ENCODE measurements at regions not wholly inside any gene's neighbourhood (a gene's known extent, or its start where the extent isn't known, plus 50 kb on each side); places are given as distances from the start of the nearest gene placed in this dataset.

GRCh38 chr9:30504502-30504905, 1879.9 kb upstream of the ACO1 start:
- DNase-seq (ENCODE audit: low read depth, low spot score) (no peak), FAIRE-seq (no peak), ATAC-seq (no peak)
- no peaks in the 10 kb centered on the region for H3K9me3 ChIP-seq (replicated peaks; ENCODE audit: control insufficient read depth, insufficient read depth, low read length)
- RAD21 ChIA-PET (ENCODE audit: unreplicated experiment): no interaction called here
- WGBS (ENCODE audit: insufficient coverage, insufficient replicate concordance, low lambda C conversion rate, missing lambda C conversion rate): 0% methylated on average over 1 of the region's 1 CpG
- no peak overlapping the region for H2AFZ ChIP-seq (ENCODE audit: control insufficient read depth, low read depth, low read length)
- POLR2A ChIA-PET: no interaction called here
- in situ Hi-C loops (cut with MboI) (no loop called here), intact Hi-C loops (cut with micrococcal nuclease; ENCODE audit: unreplicated experiment) (no loop called here)
- no peaks in the 10 kb centered on the region for H3K36me3 ChIP-seq (ENCODE audit: control insufficient read depth in 2 of 2, insufficient read depth in 2 of 2, low read length in 1 of 2)
- no peaks in the 10 kb centered on the region for H4K20me1 ChIP-seq (ENCODE audit: control insufficient read depth, insufficient read depth)
- BruUV-seq (replicated peaks): no TSS peak
- no peak overlapping the region for H3K4me3 ChIP-seq
- no peaks in the 10 kb centered on the region for H3K79me2 ChIP-seq (ENCODE audit: control insufficient read depth, insufficient read depth, low read length)
- no peak overlapping the region for H3K4me2 ChIP-seq (ENCODE audit: control insufficient read depth, insufficient read depth)
- CTCF ChIA-PET: no interaction called here
- no peaks in the 10 kb centered on the region for H3K27me3 ChIP-seq (replicated peaks in 1 of 2; ENCODE audit: control insufficient read depth in 2 of 2, insufficient read depth in 2 of 2, low read length in 1 of 2)
- TF ChIP-seq CUX1 (IDR thresholded peaks at IDR 0.05; ENCODE audit: insufficient replicate concordance, low read depth, low read length): no peak
- no peak for TF ChIP-seq POLR2A (IDR thresholded peaks at IDR 0.05; ENCODE audit: low read depth, low read length)
- no peak for TF ChIP-seq ZBTB4 (CRISPR knock-in tag; IDR thresholded peaks at IDR 0.05)
- no peak for TF ChIP-seq BHLHE40 (IDR thresholded peaks at IDR 0.05; ENCODE audit: borderline replicate concordance in 1 of 2, low read depth in 2 of 2, low read length in 1 of 2)
- no peak for TF ChIP-seq BACH1 (IDR thresholded peaks at IDR 0.05; ENCODE audit: borderline replicate concordance)
- TF ChIP-seq E2F8 (IDR thresholded peaks at IDR 0.05; ENCODE audit: low read depth, partially characterized antibody): no peak
- H3K9ac ChIP-seq (ENCODE audit: control insufficient read depth, insufficient read depth, low read length): no peak overlapping the region
- SMC1A ChIA-PET (ENCODE audit: uncharacterized antibody, unreplicated experiment): no interaction called here
- H3K4me1 ChIP-seq (ENCODE audit: control insufficient read depth, insufficient read depth, low read length): no peaks in the 10 kb centered on the region
- no peak overlapping the region for H3K27ac ChIP-seq (ENCODE audit: control insufficient read depth, insufficient read depth)
